ENCODE measurements at regions not wholly inside any gene's neighbourhood (a gene's known extent, or its start where the extent isn't known, plus 50 kb on each side); places are given as distances from the start of the nearest gene placed in this dataset.
"Not testable (repeated sequence)": the region's sequence is repeated elsewhere in the genome, so short reads cannot be mapped to it uniquely, and the experiment has no call there.

DNA sequence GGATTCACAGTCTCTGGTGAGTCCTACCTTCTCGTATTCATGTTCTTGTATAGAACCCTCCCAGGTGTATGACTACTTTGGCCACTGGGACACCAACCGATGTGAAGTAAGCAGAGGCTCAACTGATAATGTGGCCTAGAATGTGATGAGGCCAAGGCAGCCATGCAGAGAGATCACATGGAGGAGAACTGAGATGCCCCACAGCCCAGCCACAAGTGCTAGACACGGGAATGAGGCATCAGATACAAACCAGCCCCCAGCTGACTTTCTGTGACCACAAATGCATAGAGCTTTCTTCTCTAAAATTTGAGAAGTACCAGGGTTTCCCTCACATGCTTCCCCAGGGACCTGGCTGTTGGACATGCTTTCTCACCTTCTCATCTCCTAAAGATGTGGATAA is 375.7 kb downstream of the CCSER2 start:
- DNase-seq: no peak

- DNase-seq: no peak
These were observed 378.0 kb downstream of the CCSER2 start for GRCh38 chr10:84706431-84706830.

- no peak for DNase-seq
These were observed 378.5 kb downstream of the CCSER2 start for GRCh38 chr10:84706875-84707274.

- DNase-seq: no peak
These were observed 387.5 kb downstream of the CCSER2 start for GRCh38 chr10:84715911-84716310.

GRCh38 chr10:84718877-84719616 is 390.7 kb downstream of the CCSER2 start:
- no peak for DNase-seq

DNA sequence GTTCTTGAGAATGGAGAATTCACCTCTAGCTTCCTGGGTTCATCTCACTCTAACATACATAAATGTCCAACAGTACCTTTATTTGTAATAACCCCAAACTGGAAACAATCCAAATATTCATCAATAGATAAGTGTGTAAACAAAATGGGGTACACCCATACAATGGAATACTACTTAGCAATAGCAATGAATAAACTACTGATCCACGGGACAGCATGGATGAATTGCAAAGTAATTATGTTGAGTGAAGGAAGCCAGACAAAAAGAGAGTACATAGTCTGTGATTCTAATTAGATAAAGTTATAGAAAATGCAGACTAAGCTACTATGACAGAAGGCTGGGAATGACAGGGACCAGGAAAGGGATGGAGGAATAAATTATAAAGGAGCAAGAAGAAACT is 391.3 kb downstream of the CCSER2 start:
- no peak for DNase-seq

DNA sequence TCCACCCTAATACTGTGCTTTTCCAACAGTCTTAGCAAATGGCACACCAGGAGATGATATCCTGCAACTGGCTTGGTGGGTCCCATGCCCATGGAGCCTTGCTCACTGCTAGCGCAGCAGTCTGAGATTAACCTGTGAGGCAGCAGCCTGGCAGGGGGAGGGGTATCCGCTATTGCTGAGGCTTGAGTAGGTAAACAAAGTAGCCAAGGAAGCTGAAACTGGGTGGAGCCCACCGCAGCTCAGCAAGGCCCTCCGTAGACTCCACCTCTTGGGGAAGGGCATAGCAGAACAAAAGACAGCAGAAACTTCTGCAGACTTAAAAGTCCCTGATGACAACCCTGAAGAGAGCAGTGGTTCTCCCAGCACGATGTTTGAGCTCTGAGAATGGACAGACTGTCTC is 399.0 kb downstream of the CCSER2 start:
- no peak for DNase-seq

- DNase-seq: not testable (repeated sequence)
These were observed 410.7 kb downstream of the CCSER2 start for GRCh38 chr10:84739126-84739525.

DNA sequence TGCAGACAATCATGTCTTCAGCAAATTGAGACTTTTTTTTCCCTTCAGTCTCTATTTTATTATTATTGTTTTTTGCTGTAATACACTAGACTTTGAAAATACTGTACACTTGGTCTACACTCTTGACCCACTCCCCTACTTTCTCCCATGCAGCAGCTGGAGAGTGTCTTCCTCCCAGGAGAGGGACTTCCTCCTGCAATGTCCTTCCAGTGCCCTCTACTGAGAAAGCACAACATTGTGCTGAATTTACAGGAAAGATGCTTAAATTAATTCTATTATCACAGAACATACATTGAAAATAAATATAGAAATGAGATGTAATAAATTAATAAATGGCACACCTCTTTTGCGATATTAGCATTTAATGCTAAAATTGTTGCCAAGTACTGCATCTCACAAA is 411.3 kb downstream of the CCSER2 start:
- DNase-seq: no peak

- no peak for DNase-seq
These were observed 415.1 kb downstream of the CCSER2 start for GRCh38 chr10:84743483-84743882.

GRCh38 chr10:84755311-84755710 is 426.9 kb downstream of the CCSER2 start:
- no peak for DNase-seq

DNA sequence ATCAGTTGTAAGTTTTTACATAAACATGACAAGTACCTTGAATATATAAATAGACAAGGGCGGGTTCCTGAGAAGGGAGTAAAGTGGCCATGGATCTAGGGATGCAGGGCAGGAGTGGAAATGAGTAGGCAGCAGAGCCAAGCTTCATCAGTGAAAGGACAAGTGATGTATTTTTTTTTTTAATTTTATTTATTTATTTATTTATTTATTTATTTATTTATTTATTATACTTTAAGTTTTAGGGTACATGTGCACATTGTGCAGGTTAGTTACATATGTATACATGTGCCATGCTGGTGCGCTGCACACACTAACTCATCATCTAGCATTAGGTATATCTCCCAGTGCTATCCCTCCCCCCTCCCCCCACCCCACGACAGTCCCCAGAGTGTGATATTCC is 428.3 kb downstream of the CCSER2 start:
- DNase-seq: not testable (repeated sequence)

DNA sequence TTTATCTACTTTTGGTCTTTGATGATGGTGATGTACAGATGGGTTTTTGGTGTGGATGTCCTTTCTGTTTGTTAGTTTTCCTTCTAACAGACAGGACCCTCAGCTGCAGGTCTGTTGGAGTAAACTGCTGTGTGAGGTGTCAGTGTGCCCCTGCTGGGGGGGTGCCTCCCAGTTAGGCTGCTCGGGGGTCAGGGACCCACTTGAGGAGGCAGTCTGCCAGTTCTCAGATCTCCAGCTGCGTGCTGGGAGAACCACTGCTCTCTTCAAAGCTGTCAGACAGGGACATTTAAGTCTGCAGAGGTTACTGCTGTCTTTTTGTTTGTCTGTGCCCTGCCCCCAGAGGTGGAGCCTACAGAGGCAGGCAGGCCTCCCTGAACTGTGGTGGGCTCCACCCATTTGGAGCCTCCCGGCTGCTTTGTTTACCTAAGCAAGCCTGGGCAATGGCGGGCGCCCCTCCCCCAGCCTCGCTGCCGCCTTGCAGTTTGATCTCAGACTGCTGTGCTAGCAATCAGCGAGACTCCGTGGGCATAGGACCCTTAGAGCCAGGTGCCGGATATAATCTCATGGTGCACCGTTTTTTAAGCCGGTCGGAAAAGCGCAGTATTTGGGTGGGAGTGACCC is 433.7 kb downstream of the CCSER2 start:
- DNase-seq: not testable (repeated sequence)

GRCh38 chr10:84762754-84763394 is 434.5 kb downstream of the CCSER2 start:
- no peak for DNase-seq

DNA sequence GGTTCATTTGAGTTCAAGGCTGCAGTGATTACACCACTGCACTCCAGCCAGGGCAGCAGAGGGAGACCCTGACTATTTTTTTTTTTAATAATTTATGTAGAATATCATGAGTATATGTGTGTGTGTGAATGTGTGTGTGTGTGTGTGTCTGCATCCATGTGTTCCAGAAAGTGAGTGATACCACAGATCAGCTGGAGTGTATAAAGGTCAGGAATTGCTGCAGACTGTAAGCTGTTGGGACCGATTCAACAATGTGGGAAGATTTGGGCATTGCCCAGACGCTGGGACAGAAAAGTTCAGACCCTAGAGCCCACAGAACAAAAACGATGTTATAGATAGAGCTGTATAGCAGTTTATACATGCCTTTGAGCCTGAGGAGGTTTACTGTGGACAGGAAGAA is 435.6 kb downstream of the CCSER2 start:
- DNase-seq: no peak

GRCh38 chr10:84765086-84765485 is 436.7 kb downstream of the CCSER2 start:
- no peak for DNase-seq

- DNase-seq: no peak
These were observed 437.3 kb downstream of the CCSER2 start for GRCh38 chr10:84765656-84766055.

- DNase-seq: no peak
These were observed 438.5 kb downstream of the CCSER2 start for GRCh38 chr10:84766923-84767322.

DNA sequence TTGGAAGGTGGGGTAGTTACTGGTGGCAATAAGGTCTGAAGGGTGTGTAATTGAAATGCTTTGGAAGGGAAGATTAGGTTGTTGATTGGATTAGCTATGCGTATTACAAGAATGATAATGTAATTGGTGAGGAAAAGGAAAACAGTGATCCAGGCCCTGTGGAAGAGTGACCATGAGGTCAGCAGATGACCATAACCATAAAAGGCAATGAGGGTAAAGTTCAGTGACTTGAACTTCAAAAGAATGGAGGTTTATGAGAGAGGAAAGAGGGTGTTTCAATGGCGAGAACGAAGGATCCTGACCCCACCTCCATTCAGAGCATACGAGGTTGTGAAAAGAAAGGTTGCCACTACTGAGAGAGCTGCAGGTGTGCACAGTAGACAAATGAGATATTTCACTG is 439.7 kb downstream of the CCSER2 start:
- DNase-seq: no peak

- DNase-seq: no peak
These were observed 442.4 kb downstream of the CCSER2 start for GRCh38 chr10:84770824-84771223.

DNA sequence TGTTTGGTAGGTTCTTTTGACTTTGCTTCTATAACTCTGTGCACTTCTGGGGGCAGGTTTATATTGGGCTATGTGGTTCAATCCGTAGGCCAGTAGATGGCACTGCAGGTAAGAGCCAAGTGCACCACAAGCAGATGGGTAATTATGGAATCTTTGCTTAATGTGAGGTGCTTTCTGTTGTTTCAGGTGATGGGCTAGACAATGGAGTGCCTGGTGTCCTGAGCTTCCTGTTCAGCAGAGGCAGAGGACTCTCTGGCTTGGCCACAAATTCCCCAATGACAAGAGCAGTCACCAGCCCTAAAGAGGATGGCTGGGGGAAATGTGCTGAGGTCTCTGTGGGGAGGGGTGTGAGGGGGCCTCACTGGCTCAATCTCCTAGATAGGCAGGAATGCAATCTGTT is 455.0 kb downstream of the CCSER2 start:
- no peak for DNase-seq

DNA sequence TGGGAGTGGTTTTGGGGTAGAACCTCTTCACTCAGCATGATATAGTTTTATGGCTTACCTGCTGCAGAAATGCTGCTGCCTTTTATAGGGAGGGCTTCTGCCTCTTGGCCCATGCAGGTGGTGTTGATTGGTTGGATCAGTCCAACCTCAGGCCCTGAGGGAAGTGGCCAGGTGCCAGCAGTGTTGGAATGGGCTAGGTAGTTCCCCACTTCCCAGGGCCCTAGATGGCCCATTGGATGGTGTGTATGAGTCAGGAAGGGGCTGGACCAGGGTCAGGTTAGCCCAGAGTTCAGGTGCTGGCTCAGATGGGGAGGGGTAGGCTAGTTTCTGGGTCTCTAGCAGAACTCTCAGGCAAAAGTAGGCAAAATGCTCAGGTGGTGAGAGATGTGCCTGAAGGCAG is 455.5 kb downstream of the CCSER2 start:
- DNase-seq: no peak

DNA sequence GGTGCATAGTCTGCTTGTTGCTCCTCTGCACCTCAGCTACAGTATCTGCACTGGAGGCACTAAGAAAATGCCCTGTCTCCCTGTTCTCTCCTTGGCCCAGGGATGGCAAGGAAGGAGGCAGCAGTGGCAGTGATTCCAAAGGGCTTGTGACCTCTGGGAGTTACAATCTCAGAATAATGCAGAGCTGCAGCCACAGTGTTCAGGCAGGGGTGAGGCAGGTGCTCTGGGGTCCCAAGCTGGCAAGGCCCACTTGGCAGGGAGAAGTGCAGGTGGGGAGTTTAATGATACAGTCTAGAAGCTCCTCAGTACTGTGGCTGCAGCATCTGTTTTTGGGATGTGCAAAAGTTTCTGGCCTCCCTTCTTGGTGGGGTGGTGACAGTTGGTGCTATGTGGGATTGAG is 456.4 kb downstream of the CCSER2 start:
- no peak for DNase-seq

DNA sequence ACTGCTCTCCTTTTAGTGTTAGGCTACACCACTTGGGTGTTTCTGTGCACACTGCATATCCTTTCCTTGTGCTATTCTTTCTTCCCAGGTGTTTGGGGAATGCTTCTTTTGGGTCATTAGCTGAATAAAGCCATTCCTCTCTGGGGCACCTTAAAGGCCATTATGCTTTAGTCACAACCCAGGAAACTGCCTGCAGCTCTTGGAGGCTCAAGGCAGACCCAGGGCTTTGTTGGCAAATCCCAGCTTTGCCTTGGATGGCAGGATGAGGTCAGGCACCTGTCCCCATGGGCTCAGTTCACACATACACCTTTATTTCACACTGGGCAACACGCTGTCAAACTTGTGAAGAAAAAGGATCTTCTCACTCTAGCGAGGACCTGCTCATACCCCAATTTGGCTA is 460.6 kb downstream of the CCSER2 start:
- DNase-seq: no peak

Measured in stimulated activated CD4-positive, alpha-beta T cell treated with anti-CD3 and anti-CD28 coated beads, Interleukin-12 subunit alpha, Interleukin-12 subunit beta, amount 100 ng/mL, for 4 hours (primary cell).